Neural cell (in vitro differentiated cells): ENCODE measurements at regions not wholly inside any gene's neighbourhood (a gene's known extent, or its start where the extent isn't known, plus 50 kb on each side); places are given as distances from the start of the nearest gene placed in this dataset.

Experiments used
- EP300 ChIP-seq: fragments of 450-650 bp; conservative IDR thresholded peaks from 2 replicates; pipeline ENCODE4 v1.6.1; 2014; ENCODE audit warnings: antibody characterized with exemption, mild to moderate bottlenecking, moderate library complexity; ENCODE audit not compliant: poor library complexity, severe bottlenecking
- EZH2 ChIP-seq: fragments of 200-600, 300-800 bp; shearing (Covaris generic), sonication (generic); IDR thresholded peaks from 2 replicates; pipeline ENCODE4 v1.6.1; 2014; ENCODE audit warnings: antibody characterized with exemption, low read length, borderline replicate concordance, mild to moderate bottlenecking; ENCODE audit not compliant: insufficient read depth, poor library complexity, severe bottlenecking
- MXI1 ChIP-seq: fragments of 450-650 bp; conservative IDR thresholded peaks from 2 replicates; pipeline ENCODE4 v1.6.1; 2014; ENCODE audit warnings: antibody characterized with exemption, mild to moderate bottlenecking; ENCODE audit not compliant: poor library complexity, severe bottlenecking
- POLR2AphosphoS5 ChIP-seq: IDR thresholded peaks from 2 replicates; pipeline ENCODE4 v1.6.1; 2012
- RAD21 ChIP-seq: fragments of 450-650 bp; conservative IDR thresholded peaks from 2 replicates; pipeline ENCODE4 v1.6.1; 2014; ENCODE audit warnings: antibody characterized with exemption, mild to moderate bottlenecking, moderate library complexity
- SMC3 ChIP-seq: fragments of 450-650 bp; conservative IDR thresholded peaks from 2 replicates; pipeline ENCODE4 v1.6.1; 2014; ENCODE audit warnings: antibody characterized with exemption, mild to moderate bottlenecking, moderate library complexity; ENCODE audit not compliant: poor library complexity
- TF ChIP-seq, protein P1 (sequence below): fragments of 450-650 bp; IDR thresholded peaks from 2 replicates; pipeline ENCODE4 v1.5.1; 2014; ENCODE audit warnings: antibody characterized with exemption, mild to moderate bottlenecking, moderate library complexity; ENCODE audit not compliant: poor library complexity, severe bottlenecking
- TF ChIP-seq, protein P2 (sequence below): IDR thresholded peaks from 2 replicates; pipeline ENCODE4 v1.6.1; 2012; ENCODE audit warnings: borderline replicate concordance

DNA sequence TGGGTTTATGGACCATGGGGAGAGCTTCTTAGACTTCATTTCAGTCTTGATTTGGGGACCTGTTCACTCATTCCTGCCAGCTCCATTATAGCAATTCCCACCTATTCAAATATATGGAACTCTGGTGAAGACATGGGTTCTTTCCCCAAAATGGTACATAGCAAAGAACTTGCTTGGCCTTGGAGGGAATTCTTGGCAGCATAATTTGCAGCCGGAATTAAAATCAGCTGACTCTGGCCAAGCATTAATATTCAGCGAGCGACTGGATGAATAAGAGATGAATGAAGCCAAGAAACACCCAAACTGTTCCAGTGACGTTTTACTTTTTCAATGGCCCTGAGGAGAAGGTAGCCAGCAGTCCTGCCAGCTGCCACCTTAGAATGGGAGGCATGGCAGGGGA, 88.4 kb upstream of the SOX1 start:
- TF ChIP-seq MXI1, result no peak
- TF ChIP-seq, protein P1, sequence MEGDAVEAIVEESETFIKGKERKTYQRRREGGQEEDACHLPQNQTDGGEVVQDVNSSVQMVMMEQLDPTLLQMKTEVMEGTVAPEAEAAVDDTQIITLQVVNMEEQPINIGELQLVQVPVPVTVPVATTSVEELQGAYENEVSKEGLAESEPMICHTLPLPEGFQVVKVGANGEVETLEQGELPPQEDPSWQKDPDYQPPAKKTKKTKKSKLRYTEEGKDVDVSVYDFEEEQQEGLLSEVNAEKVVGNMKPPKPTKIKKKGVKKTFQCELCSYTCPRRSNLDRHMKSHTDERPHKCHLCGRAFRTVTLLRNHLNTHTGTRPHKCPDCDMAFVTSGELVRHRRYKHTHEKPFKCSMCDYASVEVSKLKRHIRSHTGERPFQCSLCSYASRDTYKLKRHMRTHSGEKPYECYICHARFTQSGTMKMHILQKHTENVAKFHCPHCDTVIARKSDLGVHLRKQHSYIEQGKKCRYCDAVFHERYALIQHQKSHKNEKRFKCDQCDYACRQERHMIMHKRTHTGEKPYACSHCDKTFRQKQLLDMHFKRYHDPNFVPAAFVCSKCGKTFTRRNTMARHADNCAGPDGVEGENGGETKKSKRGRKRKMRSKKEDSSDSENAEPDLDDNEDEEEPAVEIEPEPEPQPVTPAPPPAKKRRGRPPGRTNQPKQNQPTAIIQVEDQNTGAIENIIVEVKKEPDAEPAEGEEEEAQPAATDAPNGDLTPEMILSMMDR, result no peak
- TF ChIP-seq EZH2, result no peak
- no peak for TF ChIP-seq EP300
- TF ChIP-seq POLR2AphosphoS5, result no peak
- TF ChIP-seq SMC3, result no peak
- TF ChIP-seq RAD21, result no peak
- TF ChIP-seq, protein P2, sequence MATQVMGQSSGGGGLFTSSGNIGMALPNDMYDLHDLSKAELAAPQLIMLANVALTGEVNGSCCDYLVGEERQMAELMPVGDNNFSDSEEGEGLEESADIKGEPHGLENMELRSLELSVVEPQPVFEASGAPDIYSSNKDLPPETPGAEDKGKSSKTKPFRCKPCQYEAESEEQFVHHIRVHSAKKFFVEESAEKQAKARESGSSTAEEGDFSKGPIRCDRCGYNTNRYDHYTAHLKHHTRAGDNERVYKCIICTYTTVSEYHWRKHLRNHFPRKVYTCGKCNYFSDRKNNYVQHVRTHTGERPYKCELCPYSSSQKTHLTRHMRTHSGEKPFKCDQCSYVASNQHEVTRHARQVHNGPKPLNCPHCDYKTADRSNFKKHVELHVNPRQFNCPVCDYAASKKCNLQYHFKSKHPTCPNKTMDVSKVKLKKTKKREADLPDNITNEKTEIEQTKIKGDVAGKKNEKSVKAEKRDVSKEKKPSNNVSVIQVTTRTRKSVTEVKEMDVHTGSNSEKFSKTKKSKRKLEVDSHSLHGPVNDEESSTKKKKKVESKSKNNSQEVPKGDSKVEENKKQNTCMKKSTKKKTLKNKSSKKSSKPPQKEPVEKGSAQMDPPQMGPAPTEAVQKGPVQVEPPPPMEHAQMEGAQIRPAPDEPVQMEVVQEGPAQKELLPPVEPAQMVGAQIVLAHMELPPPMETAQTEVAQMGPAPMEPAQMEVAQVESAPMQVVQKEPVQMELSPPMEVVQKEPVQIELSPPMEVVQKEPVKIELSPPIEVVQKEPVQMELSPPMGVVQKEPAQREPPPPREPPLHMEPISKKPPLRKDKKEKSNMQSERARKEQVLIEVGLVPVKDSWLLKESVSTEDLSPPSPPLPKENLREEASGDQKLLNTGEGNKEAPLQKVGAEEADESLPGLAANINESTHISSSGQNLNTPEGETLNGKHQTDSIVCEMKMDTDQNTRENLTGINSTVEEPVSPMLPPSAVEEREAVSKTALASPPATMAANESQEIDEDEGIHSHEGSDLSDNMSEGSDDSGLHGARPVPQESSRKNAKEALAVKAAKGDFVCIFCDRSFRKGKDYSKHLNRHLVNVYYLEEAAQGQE, result no peak
